Neuron (in vitro differentiated cells): ENCODE measurements at regions not wholly inside any gene's neighbourhood (a gene's known extent, or its start where the extent isn't known, plus 50 kb on each side); places are given as distances from the start of the nearest gene placed in this dataset.

Source experiments
- H2AFZ ChIP-seq: one replicate; pipeline ENCODE4 v1.6.1; 2013; ENCODE audit warnings: low read depth, mild to moderate bottlenecking, inconsistent platforms, low read length, moderate library complexity
- H3K27me3 ChIP-seq: one replicate; pipeline ENCODE4 v1.6.1; 2013; ENCODE audit warnings: low read length; ENCODE audit not compliant: insufficient read depth
- H3K36me3 ChIP-seq: one replicate; pipeline ENCODE4 v1.6.1; 2013; ENCODE audit warnings: low read length; ENCODE audit not compliant: insufficient read depth
- H3K4me1 ChIP-seq: one replicate; pipeline ENCODE4 v1.6.1; 2013; ENCODE audit warnings: low read length; ENCODE audit not compliant: insufficient read depth
- H3K4me3 ChIP-seq: 2 replicates; pipeline ENCODE4 v1.5.1; 2013; ENCODE audit warnings: mild to moderate bottlenecking, low read length, moderate library complexity
- H3K9me3 ChIP-seq: one replicate; pipeline ENCODE4 v1.6.1; 2013; ENCODE audit warnings: low read length

- H3K27me3 ChIP-seq, result peaks cover 7% of the 10 kb centered on the region
- H3K4me3 ChIP-seq, result no peak overlapping the region
- H3K36me3 ChIP-seq, result no peaks in the 10 kb centered on the region
- no peak overlapping the region for H2AFZ ChIP-seq
- H3K4me1 ChIP-seq, result peaks cover 8% of the 10 kb centered on the region
- no peaks in the 10 kb centered on the region for H3K9me3 ChIP-seq
Observed at GRCh38 chr1:22350171-22350923, 101.3 kb upstream of the ZBTB40 start.

DNA sequence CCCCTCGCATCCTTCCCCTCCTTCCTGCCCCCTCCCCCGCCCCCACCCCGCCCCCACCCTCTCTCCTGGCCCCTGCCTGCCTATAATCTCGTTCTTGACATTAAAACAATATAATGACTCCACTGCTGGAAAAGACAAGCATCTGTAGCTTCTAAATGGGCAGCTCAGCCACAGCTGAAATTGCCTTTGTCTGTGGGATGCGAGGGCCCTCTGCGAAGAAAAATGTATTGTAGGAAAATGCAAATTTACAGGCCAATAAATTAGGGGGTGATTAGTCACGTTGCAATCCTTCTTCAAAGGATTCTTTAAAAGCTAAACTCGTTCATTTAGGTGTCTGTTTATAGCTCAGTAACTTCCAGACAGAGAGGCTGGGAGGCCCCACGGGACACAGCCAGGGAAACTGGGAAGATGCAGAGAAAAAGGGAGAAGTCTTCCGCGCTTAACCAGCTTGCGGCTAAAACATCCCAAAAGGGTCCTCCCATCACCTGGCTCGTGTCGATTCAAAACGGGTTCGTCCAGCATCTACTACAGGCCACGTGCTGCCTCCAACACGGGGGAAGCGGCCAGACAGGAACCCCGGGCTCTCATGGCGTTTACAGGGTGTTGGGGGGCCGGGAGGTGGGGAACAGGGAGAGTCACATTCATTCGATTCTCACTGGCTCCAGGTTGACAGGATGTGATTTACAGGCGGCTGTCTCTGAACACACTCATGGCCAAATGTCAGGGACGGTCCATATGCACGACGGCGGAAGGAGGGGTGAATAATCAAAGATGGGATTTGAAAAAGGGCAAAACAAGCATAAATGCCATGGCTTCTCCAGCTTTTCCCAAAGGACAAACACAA lies 100.5 kb upstream of the ZBTB40 start:
- H2AFZ ChIP-seq, result no peak overlapping the region
- no peaks in the 10 kb centered on the region for H3K9me3 ChIP-seq
- peaks cover 7% of the 10 kb centered on the region for H3K27me3 ChIP-seq
- no peaks in the 10 kb centered on the region for H3K36me3 ChIP-seq
- no peak overlapping the region for H3K4me3 ChIP-seq
- peaks cover 8% of the 10 kb centered on the region for H3K4me1 ChIP-seq

GRCh38 chr1:22351768-22352080 lies 99.9 kb upstream of the ZBTB40 start:
- Histone ChIP-seq H3K4me1 (peaks cover 8% of the 10 kb centered on the region), H3K4me3 (no peak overlapping the region), H3K9me3 (no peaks in the 10 kb centered on the region), H2AFZ (no peak overlapping the region), H3K27me3 (peaks cover 7% of the 10 kb centered on the region), H3K36me3 (no peaks in the 10 kb centered on the region)

DNA sequence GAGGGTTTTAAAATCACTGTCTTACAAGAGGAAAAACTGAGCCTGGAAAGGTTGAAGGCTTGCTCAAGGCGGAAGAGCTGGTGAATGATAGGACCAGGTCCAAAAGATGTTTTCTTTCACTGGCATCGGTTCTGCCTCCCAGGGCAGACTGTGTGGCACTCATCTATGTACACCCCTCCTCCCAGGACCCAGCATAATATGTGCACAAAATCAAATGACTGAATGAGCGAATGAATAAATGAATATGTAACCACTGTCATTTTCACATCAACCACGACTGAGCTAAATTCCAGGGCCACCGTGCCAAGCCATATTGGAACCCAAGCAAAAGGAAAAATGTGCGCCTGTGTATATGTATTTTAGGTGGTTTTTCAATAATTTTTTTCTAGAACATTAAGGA lies 99.3 kb upstream of the ZBTB40 start:
- Histone ChIP-seq H3K36me3 (no peaks in the 10 kb centered on the region), H3K4me3 (no peak overlapping the region), H3K4me1 (peaks cover 8% of the 10 kb centered on the region), H3K9me3 (no peaks in the 10 kb centered on the region), H2AFZ (no peak overlapping the region), H3K27me3 (peaks cover 7% of the 10 kb centered on the region)

GRCh38 chr1:22352896-22353295 lies 98.8 kb upstream of the ZBTB40 start:
- peaks cover 8% of the 10 kb centered on the region for H3K4me1 ChIP-seq
- H3K36me3 ChIP-seq, result no peaks in the 10 kb centered on the region
- no peak overlapping the region for H3K4me3 ChIP-seq
- H2AFZ ChIP-seq, result no peak overlapping the region
- no peaks in the 10 kb centered on the region for H3K9me3 ChIP-seq
- peaks cover 11% of the 10 kb centered on the region for H3K27me3 ChIP-seq

- peaks cover 12% of the 10 kb centered on the region for H3K27me3 ChIP-seq
- H3K4me3 ChIP-seq, result no peak overlapping the region
- H3K9me3 ChIP-seq, result no peaks in the 10 kb centered on the region
- no peak overlapping the region for H2AFZ ChIP-seq
- H3K36me3 ChIP-seq, result no peaks in the 10 kb centered on the region
- no peaks in the 10 kb centered on the region for H3K4me1 ChIP-seq
Observed at GRCh38 chr1:22359427-22359826, 92.2 kb upstream of the ZBTB40 start.

DNA sequence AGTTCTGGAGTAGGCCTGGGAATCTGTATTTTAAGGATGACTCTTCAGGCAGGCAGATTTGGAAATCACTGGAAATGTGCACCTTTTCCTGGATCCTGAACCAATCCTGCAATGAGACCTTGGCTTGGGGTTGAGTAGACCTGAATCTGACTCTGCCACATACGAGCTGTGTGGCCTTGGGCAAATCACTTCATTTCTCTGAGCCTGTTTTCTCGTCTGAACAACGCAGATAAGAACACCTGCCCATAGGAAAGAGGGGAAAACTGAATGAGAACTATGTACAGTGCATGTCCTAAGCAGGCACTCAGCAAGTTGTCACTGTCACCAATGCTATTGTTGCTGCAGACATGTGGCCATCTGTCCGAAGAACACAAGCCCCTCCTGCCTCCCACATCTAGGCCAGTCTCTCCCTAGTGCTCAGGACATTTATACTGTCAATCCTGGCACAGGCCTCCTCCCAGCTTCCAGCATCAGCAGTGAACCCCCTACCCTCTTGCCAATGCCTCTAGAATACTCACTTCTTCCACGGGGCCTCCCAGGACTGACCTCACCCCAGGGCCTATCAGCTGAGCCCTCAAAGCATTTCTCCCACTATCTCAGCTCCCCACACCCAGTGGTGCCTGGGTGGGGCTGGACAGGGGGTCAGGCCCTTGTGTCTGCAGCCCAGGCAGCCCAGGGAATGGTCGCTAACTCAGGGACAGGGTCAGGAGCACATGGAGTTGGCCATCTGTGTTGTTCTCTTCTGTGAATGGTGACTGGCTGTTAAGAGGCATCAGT lies 88.8 kb upstream of the ZBTB40 start:
- H2AFZ ChIP-seq, result no peak overlapping the region
- H3K4me3 ChIP-seq, result no peak overlapping the region
- H3K27me3 ChIP-seq, result peaks cover 8% of the 10 kb centered on the region

DNA sequence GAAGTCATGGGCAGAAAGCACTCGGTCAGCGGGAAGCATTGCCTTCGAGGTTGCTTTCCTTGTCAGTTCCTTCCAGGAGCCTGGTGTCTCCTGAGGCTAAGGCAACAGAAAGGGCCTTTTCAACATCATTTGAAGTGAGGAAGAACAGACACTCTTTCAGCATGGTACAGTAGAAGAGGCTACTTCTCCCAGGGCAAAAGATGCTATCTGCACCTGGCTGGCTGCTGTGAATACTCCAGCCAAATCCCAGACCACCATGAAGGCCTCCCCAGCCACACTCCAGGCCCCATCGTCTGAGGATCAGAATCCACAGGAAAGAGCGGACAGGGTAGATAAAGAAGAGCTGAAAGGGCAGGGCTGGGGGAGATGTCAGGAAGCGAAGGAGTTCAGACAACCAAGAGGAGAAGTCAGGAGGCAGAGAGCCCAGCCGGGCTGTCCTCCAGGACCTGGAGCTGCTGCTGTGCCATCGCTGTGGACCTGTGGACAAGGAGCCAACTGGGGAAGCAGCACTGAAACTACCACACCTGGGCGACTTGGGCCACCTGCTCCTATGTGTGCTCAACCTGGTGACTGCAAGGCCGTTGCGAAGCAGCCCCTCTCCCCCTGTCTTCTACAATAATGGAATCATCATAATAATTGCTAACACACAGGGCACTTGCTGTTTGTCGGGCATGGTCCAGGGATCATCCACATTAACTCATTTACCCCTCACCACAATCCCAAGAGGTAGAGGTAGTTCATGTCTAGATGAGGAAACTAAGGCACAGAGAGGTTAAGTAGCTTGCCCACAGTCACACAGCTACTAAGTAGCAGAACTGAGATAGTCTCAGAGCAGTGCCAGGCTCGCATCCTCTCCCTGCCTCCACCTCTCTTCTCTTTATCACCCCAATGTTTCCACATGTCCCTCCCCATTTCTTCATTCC lies 88.0 kb upstream of the ZBTB40 start:
- H3K4me3 ChIP-seq, result no peak overlapping the region
- no peaks in the 10 kb centered on the region for H3K36me3 ChIP-seq
- H3K9me3 ChIP-seq, result no peaks in the 10 kb centered on the region
- no peaks in the 10 kb centered on the region for H3K4me1 ChIP-seq
- H2AFZ ChIP-seq, result no peak overlapping the region
- H3K27me3 ChIP-seq, result peaks cover 7% of the 10 kb centered on the region

More for the DNA sequence above, 88.8 kb upstream of the ZBTB40 start:
- H3K9me3 ChIP-seq, result no peaks in the 10 kb centered on the region
- H3K36me3 ChIP-seq, result no peaks in the 10 kb centered on the region
- H3K4me1 ChIP-seq, result no peaks in the 10 kb centered on the region

DNA sequence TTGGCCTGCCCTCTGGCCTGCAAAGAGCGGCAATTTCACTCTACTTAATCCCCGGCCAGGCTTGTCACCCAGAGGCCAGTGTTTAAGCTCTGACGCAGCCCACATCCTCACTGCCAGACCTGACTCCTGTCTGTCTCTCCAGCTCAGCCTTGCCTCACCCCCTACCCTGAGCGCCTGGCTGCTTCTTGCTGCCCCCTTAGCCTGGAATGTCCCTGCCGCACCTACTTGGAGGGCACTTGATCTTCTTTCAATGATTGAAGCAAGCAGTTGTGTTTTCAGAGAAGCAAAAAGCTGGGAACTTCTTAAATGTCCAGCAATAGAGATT lies 87.4 kb upstream of the ZBTB40 start:
- Histone ChIP-seq H3K4me1 (no peaks in the 10 kb centered on the region), H3K27me3 (peaks cover 7% of the 10 kb centered on the region), H2AFZ (no peak overlapping the region), H3K36me3 (no peaks in the 10 kb centered on the region), H3K4me3 (no peak overlapping the region), H3K9me3 (no peaks in the 10 kb centered on the region)

DNA sequence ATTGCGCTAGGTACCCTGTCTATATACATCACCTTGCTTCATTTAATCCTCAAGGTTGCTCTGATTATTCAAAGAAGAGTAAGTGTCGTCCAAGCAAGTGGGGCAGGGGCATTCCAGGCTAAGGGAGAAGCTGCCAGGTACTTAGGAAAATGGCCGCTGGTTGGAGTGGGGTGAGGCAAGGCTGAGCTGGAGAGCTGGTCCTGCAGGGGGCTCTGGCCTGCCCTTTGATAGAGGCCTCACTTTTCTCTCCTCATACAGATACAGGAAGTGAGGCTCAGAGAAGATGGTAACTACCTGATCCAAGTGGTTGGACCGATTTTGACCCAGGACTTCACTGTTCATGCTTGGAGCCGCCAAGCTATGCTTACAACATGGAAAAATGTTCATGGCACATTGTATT lies 86.9 kb upstream of the ZBTB40 start:
- Histone ChIP-seq H3K9me3 (no peaks in the 10 kb centered on the region), H3K4me3 (no peak overlapping the region), H3K36me3 (no peaks in the 10 kb centered on the region), H2AFZ (no peak overlapping the region), H3K27me3 (peaks cover 7% of the 10 kb centered on the region), H3K4me1 (no peaks in the 10 kb centered on the region)

DNA sequence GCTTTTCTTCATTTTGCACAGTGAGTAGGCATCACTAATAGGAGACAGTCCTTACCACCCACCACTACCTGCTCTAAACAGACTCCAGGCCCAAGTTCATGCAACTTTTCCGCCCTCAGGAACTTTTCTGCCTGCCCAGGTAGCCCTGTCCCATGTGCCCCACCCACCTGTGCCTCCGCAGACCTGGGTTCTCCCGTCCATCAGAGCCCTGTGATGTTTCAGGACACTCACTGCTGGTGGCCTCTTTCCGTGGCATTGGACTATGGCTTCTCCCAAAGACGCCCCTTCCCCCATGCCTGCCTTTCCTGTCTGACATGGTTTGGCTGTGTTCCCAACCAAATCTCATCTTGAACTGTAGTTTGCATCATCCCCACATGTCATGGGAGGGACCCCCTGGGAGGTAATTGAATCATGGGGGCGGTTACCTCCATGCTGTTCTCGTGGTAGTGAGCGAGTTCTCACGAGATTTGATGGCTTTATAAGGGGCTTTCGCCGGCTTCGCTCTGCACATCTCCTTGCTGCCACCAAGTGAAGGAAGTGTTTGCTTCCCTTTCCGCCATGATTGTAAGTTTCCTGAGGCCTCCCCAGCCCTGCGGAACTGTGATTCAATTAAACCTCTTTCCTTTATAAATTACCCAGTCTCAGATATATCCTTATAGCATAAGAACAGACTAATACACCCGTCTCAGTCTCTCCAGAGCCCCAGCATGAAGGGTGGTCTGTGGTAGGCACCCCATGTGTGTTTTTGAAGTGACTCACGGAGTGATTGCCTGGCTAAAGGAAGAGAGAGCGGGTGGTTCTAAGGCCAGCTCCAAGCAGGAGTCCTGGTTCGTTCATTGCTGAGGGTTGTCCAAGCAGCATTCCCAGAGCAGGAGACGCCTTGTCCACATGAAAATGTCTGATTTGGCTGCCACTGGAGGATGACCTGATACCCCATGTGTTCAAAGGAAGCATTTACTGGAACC lies 86.0 kb upstream of the ZBTB40 start:
- Histone ChIP-seq H3K4me3 (no peak overlapping the region), H3K27me3 (peaks cover 4% of the 10 kb centered on the region), H3K9me3 (no peaks in the 10 kb centered on the region), H3K36me3 (no peaks in the 10 kb centered on the region), H2AFZ (no peak overlapping the region), H3K4me1 (no peaks in the 10 kb centered on the region)

- no peaks in the 10 kb centered on the region for H3K36me3 ChIP-seq
- no peaks in the 10 kb centered on the region for H3K27me3 ChIP-seq
Observed at GRCh38 chr1:22366346-22366745, 85.3 kb upstream of the ZBTB40 start.

More at GRCh38 chr1:22366346-22366745, 85.3 kb upstream of the ZBTB40 start:
- Histone ChIP-seq H3K4me1 (no peaks in the 10 kb centered on the region), H3K9me3 (no peaks in the 10 kb centered on the region), H2AFZ (no peak overlapping the region), H3K4me3 (no peak overlapping the region)
